GM21576 (cell line): ENCODE measurements at regions not wholly inside any gene's neighbourhood (a gene's known extent, or its start where the extent isn't known, plus 50 kb on each side); places are given as distances from the start of the nearest gene placed in this dataset.

Source experiments
- ATAC-seq: cut with Tn5 transposase; IDR thresholded peaks from one replicate; pipeline ENCODE4 v1.9.1; 2021; ENCODE audit warnings: mild to moderate bottlenecking, moderate library complexity; ENCODE audit not compliant: unreplicated experiment

- no peak for ATAC-seq
These were observed 592.2 kb upstream of the ZNF608 start for GRCh38 chr5:125338440-125339174.

- no peak for ATAC-seq
These were observed 595.0 kb upstream of the ZNF608 start for GRCh38 chr5:125341436-125341835.

- ATAC-seq = no peak
These were observed 596.6 kb upstream of the ZNF608 start for GRCh38 chr5:125343015-125343414.

GRCh38 chr5:125346316-125346715 is 599.9 kb upstream of the ZNF608 start:
- ATAC-seq = no peak

GRCh38 chr5:125348221-125348692 is 601.8 kb upstream of the ZNF608 start:
- ATAC-seq = no peak

GRCh38 chr5:125348936-125349831 is 602.7 kb upstream of the ZNF608 start:
- no peak for ATAC-seq

- ATAC-seq = no peak
These were observed 611.2 kb upstream of the ZNF608 start for GRCh38 chr5:125357660-125358059.

- ATAC-seq = no peak
These were observed 619.3 kb upstream of the ZNF608 start for GRCh38 chr5:125365747-125366146.

GRCh38 chr5:125367702-125368101 is 621.3 kb upstream of the ZNF608 start:
- no peak for ATAC-seq

GRCh38 chr5:125370461-125371205 is 624.2 kb upstream of the ZNF608 start:
- no peak for ATAC-seq

GRCh38 chr5:125372694-125373631 is 626.5 kb upstream of the ZNF608 start:
- no peak for ATAC-seq

GRCh38 chr5:125375143-125375542 is 628.7 kb upstream of the ZNF608 start:
- peak; percentile 64 for ATAC-seq

GRCh38 chr5:125376059-125376641 is 629.7 kb upstream of the ZNF608 start:
- no peak for ATAC-seq

- no peak for ATAC-seq
These were observed 630.7 kb upstream of the ZNF608 start for GRCh38 chr5:125377141-125377540.

- no peak for ATAC-seq
These were observed 634.9 kb upstream of the ZNF608 start for GRCh38 chr5:125381290-125381689.

GRCh38 chr5:125384071-125384470 is 637.6 kb upstream of the ZNF608 start:
- ATAC-seq = no peak

GRCh38 chr5:125390326-125390725 is 643.9 kb upstream of the ZNF608 start:
- ATAC-seq = no peak

- ATAC-seq = no peak
These were observed 646.9 kb upstream of the ZNF608 start for GRCh38 chr5:125393221-125393815.

GRCh38 chr5:125394661-125395280 is 648.3 kb upstream of the ZNF608 start:
- ATAC-seq = no peak
